ENCODE measurements at regions not wholly inside any gene's neighbourhood (a gene's known extent, or its start where the extent isn't known, plus 50 kb on each side); places are given as distances from the start of the nearest gene placed in this dataset.
"Not testable (repeated sequence)": the region's sequence is repeated elsewhere in the genome, so short reads cannot be mapped to it uniquely, and the experiment has no call there.

DNA sequence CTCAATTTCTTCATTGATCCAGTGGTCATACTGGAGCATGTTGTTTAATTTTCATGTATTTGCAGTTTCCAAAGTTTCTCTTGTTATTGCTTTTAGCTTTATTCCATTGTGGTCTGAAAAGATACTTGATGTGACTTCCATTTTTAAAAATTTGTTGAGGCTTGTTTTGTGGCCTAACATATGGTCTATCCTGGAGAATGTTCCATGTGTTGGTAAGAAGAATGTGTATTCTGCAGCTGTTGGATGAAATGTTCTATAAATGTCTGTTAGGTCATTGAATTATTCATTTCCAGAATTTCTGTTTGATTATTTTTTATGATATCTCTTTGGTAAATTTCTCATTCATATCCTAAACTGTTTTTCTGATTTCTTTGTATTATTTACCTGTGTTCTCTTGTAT lies 139.8 kb upstream of the THUMPD2 start:
- no peak for TF ChIP-seq POLR2A (IDR thresholded peaks at IDR 0.05)
- TF ChIP-seq EP300 (IDR thresholded peaks at IDR 0.05), result no peak
- no peak for TF ChIP-seq CTCF (IDR thresholded peaks at IDR 0.05)
- intact Hi-C loops (cut with DNase I), result loop anchor here in 2 of 4 donors (10.0 kb wide), 3 partner anchors 636 to 1866 kb away; no protein-coding TSS in a partner anchor
- H3K27ac ChIP-seq, result no peak overlapping the region
- H3K27me3 ChIP-seq, result no peaks in the 10 kb centered on the region
- no peak for DNase-seq
- no peaks in the 10 kb centered on the region for H3K9me3 ChIP-seq
- H3K4me3 ChIP-seq, result no peak overlapping the region
- no peaks in the 10 kb centered on the region for H3K36me3 ChIP-seq
- peaks cover 1% of the 10 kb centered on the region for H3K4me1 ChIP-seq (ENCODE audit: insufficient read depth)

DNA sequence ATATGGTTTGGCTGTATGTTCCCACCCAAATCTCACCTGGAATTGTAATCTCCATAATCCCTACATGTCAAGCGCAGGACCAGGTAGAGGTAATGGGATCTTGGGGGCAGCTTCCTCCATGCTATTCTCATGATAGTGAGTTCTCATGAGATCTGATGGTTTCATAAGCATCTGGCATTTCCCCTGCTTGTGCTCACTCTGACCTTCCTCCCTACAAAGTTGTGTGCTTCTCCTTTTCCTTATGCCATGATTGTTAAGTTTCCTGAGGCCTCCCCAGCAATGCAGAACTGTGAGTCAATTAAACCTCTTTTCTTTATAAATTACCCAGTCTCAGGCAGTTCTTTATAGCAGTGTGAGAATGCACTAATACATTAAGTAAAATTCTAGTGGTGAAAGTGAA lies 138.3 kb upstream of the THUMPD2 start:
- intact Hi-C loops (cut with DNase I), result loop anchor here in 2 of 4 donors (10.0 kb wide), 3 partner anchors 637 to 1867 kb away; no protein-coding TSS in a partner anchor
- H3K27ac ChIP-seq; H3K4me1 ChIP-seq (ENCODE audit: insufficient read depth); DNase-seq; H3K9me3 ChIP-seq; H3K36me3 ChIP-seq; H3K4me3 ChIP-seq; H3K27me3 ChIP-seq: not testable (repeated sequence)
- WGBS, 3 donors, result 96 to 100% (median 98%) methylated on average over 1 of the region's 1 CpG

GRCh38 chr2:39914949-39915348 lies 135.9 kb upstream of the THUMPD2 start:
- no peak for TF ChIP-seq CTCF (IDR thresholded peaks at IDR 0.05)
- TF ChIP-seq EP300 (IDR thresholded peaks at IDR 0.05), result no peak
- no peak for TF ChIP-seq POLR2A (IDR thresholded peaks at IDR 0.05)
- intact Hi-C loops (cut with DNase I), result loop anchor here in 2 of 4 donors (10.0 kb wide), 3 partner anchors 640 to 1870 kb away; no protein-coding TSS in a partner anchor

GRCh38 chr2:39913648-39914461 lies 134.8 kb upstream of the THUMPD2 start:
- DNase-seq, result no peak
- H3K27ac ChIP-seq, result no peak overlapping the region
- 25 to 33% (median 28%) methylated on average over 5 of the region's 5 CpGs for WGBS, 3 donors
- no peaks in the 10 kb centered on the region for H3K27me3 ChIP-seq
- no peaks in the 10 kb centered on the region for H3K4me1 ChIP-seq (ENCODE audit: insufficient read depth)
- intact Hi-C loops (cut with DNase I), result loop anchor here in 2 of 4 donors (10.0 kb wide), 3 partner anchors 641 to 1871 kb away; no protein-coding TSS in a partner anchor
- H3K4me3 ChIP-seq, result no peak overlapping the region
- TF ChIP-seq CTCF (IDR thresholded peaks at IDR 0.05) (peak; percentile 36 to 64 (median 56)), EP300 (IDR thresholded peaks at IDR 0.05) (no peak)
- no peaks in the 10 kb centered on the region for H3K36me3 ChIP-seq
- H3K9me3 ChIP-seq, result no peaks in the 10 kb centered on the region

More at GRCh38 chr2:39914949-39915348, 135.9 kb upstream of the THUMPD2 start:
- 93 to 96% (median 96%) methylated on average over 2 of the region's 2 CpGs for WGBS, 3 donors
- no peaks in the 10 kb centered on the region for H3K36me3 ChIP-seq
- H3K27ac ChIP-seq, result no peak overlapping the region
- no peaks in the 10 kb centered on the region for H3K27me3 ChIP-seq
- no peaks in the 10 kb centered on the region for H3K9me3 ChIP-seq
- H3K4me1 ChIP-seq (ENCODE audit: insufficient read depth), result no peaks in the 10 kb centered on the region
- no peak for DNase-seq
- H3K4me3 ChIP-seq, result no peak overlapping the region

GRCh38 chr2:39902103-39902502 lies 123.0 kb upstream of the THUMPD2 start:
- H3K36me3 ChIP-seq, result no peaks in the 10 kb centered on the region
- no peak for DNase-seq
- no peaks in the 10 kb centered on the region for H3K27me3 ChIP-seq
- TF ChIP-seq EP300 (IDR thresholded peaks at IDR 0.05) (no peak), POLR2A (IDR thresholded peaks at IDR 0.05) (no peak), CTCF (IDR thresholded peaks at IDR 0.05) (no peak)
- H3K4me1 ChIP-seq (ENCODE audit: insufficient read depth), result no peaks in the 10 kb centered on the region
- H3K4me3 ChIP-seq, result no peak overlapping the region
- no peak overlapping the region for H3K27ac ChIP-seq
- H3K9me3 ChIP-seq, result no peaks in the 10 kb centered on the region
- intact Hi-C loops (cut with DNase I), result loop anchor here in 1 of 4 donors (10.0 kb wide), 1 partner anchor 1873 kb away; no protein-coding TSS in a partner anchor

All from ovary (tissue), 7 donors.